HG02981 (cell line): ENCODE measurements at regions not wholly inside any gene's neighbourhood (a gene's known extent, or its start where the extent isn't known, plus 50 kb on each side); places are given as distances from the start of the nearest gene placed in this dataset.
"Not testable (repeated sequence)": the region's sequence is repeated elsewhere in the genome, so short reads cannot be mapped to it uniquely, and the experiment has no call there.

ENCODE experiments used
- ATAC-seq: cut with Tn5 transposase; IDR thresholded peaks from one replicate; pipeline ENCODE4 v1.9.1; 2021; ENCODE audit warnings: mild to moderate bottlenecking, moderate library complexity; ENCODE audit not compliant: unreplicated experiment

DNA sequence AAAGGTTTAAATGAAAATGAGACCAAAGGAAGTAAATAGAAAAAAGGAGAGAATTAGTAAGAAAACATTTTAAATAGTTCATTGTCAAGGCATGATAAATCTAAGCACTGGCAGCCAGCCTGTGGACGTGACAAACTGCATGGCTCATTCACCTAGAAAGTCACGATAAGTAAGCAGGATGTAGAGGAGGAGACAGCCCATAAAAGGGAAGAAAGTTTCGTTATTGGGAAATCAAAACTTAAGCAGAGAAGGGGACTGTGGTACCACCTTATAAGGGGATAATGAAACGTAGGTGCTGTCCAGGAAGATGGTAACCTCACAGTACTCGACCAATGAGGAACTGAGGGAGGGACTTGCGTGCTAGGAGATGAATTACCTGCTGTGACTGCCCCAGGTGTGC, 494.5 kb upstream of the GRAMD2B start:
- no peak for ATAC-seq

DNA sequence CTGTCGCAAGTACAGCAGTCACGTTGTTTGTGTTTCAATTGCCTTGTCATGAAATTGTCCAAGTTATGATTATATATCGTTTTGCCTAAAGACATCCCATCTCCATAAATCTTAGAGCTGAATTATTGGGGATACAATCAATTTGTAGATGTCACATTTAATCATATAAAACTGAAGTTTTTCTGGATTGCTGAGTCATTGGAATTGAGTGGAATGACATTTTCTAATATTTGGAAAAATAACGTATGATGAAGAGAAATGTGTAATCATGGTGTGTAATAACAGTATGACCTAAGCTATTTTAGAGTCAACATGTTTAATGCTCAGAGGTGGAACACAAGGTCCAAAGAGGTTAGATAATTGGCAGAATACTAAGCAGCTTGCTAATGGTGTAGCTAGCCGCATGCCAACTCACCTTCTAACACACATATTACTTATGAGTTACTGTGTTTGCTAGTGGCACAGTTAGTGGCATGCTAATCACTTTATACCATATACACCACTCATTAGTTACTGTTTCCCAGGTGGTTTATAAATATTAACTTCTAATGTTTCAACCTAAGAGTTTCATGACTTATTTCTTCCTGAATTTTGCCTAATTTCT, 473.1 kb upstream of the GRAMD2B start:
- no peak for ATAC-seq

DNA sequence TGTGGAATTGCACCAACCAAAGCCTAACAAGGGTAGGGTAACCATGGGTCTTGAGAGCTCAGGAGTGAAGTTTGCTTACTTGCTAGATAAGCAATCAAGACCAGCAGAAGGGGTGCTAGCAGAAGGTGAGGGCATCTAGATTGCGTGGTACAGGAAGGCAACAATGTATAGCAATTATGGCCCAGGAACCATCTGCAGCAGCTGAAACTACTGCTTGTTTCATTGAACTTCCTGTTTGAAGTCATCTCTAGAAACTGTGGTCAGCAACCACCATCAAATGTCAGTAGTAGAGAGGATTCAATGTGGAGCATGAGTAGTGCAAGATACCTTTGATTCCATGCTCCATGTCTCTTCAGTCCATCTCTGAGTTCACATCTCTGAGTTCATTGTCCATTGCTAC, 462.1 kb upstream of the GRAMD2B start:
- peak; percentile 99 for ATAC-seq

DNA sequence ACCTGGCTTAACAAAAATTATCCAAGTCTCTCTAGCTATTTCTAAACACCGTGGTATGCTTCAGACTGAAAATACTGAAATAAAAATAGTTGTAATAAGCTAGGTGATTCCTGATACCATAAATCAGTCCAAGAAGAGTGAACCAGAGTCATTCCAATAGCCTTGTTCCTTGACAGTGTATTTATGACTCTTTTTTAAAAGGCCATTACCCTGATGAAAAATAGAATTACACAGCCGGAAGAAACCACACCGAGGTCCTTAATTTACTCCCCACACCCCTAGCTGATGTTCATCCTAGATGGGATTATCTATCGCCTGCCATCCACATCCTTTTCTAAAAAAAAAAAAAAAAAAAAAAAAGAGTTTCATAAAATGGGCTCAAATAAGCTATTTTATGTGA, 457.6 kb upstream of the GRAMD2B start:
- no peak for ATAC-seq

DNA sequence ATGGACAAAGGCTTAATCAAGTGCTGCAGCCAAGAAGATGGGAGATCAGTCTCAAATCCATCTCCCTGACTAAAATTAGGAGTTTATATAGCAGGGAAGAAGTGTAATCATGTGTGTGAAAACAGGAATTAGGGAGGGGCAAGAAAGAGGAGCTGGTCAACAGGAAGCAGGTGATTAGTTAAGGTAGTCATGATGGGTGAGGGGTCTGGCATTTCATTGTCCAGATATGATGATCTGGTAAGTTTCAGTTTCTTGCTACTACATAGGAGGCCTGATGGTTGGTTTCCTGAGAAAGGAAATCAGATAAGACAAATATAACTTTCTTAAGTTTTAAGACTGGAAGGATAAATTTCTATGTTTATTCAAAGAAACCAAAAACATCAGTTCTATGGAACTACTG, 455.6 kb upstream of the GRAMD2B start:
- ATAC-seq, result no peak

DNA sequence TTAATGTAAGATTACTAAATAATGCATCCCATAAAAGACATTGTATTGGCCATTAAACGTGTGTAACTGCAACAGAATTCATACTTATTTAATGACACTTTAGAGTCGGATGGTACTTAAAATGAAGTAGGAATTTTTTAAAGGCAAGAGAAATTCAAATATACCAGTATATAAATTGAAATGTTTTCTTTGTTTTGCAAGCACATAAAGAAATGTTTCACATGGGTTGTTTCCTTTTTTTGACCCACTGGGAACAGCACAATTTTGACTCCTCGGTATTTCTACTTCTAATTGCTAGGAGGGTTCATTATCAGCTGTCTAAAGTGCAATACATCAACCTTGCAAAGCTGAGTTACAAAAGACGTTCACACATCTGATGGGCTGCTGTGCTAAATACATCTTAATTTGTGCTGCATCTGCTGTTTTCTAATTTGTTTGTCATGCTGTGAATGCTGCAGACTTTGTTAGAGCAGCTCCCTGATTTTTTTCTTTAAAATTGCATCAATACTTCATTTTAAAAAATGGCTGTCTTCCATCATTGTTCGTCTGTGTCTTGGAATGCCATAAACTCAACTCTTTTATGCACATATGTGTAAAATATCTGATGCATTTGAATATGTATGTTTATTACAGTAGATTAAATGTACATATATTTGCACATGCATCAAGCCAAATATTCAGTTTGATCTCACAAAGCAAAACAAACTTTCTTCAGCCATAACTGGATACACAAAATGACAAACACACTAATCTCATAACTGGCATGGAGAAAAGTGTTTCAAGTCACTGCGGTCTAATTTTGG, 454.0 kb upstream of the GRAMD2B start:
- no peak for ATAC-seq

DNA sequence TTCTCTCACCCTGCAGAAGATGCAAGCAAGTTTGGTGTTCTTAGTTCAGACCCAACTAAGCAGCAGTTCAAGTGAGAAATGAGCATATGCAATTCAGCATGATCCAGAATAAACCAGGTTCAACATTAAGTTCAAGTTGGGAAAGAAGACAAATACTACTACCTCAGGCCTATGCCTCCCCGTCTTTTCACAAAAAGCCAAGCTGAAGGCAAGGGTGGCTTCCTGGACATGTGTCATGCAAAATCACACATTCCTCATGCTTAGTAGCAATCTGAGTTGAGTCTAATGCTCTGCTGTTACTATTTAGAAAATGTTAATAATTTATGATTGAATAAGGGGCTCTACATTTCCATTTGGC, 453.4 kb upstream of the GRAMD2B start:
- ATAC-seq, result no peak

DNA sequence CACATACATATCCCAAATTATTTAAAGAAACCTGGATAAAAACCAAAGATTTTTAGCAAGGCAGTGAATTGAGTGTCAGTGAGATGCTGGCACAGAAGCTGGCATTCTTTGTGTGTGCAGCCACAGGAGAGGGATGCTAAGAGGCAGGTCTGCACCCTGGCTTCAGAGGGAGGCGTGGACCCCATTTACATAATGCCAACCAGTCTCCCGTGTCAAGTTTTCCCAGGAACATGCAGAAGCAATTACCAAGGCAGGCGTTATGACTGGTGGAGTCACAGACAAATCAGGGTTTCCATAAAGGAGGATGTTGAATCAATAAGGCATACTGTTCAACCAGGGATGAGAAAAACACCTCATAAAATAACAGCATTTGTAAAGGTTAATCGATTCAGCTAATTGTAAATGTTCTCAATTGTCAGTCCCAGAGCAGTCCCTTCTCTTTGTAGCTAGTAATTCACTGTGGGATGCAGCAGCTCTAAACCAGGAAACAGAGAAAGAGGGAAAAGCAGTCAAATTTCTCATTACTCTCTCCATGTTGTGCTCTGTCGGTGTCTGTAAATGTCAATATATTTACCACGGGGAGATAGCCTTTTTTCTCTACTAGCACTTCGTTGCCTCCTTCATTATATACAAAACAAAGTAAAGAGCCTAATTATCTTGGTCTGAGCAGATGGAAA, 452.4 kb upstream of the GRAMD2B start:
- ATAC-seq, result no peak

DNA sequence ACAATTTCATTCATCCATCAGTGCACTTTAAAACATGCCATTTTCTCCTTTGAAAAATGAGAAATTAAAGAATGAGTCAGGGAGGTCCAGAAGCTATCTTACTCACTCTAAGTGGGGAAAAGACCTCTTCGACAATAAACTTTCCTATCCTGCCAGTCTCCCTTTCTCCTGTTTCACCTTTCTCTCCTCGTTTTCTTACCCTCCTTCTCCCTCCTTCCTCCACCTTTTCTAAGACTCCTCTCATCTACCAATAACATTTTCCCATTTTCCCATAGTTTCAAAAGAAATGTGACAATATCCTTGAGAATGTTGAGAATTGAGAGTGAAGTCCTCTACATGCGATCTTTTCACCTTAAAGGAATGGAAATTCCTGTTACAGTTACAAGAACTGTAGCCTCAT, 450.5 kb upstream of the GRAMD2B start:
- ATAC-seq, result no peak

DNA sequence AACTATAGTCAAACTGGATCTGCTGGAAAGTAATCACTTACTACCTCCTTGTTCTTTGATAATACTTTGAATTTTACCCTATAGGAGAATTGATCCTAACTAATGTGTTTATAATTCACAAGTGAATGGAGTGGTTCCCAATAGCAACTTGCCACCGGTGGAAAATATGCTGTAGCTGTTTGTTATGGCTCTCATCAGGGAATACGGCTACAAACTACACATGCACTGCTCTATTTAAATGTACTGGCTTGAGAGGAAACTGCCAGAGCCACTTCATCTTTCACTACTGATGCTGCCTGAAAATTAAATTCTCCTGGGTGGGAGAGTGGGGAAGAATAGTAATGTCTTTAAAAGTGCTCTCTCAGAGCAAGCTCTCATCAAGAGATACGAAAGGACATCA, 448.5 kb upstream of the GRAMD2B start:
- ATAC-seq, result no peak

DNA sequence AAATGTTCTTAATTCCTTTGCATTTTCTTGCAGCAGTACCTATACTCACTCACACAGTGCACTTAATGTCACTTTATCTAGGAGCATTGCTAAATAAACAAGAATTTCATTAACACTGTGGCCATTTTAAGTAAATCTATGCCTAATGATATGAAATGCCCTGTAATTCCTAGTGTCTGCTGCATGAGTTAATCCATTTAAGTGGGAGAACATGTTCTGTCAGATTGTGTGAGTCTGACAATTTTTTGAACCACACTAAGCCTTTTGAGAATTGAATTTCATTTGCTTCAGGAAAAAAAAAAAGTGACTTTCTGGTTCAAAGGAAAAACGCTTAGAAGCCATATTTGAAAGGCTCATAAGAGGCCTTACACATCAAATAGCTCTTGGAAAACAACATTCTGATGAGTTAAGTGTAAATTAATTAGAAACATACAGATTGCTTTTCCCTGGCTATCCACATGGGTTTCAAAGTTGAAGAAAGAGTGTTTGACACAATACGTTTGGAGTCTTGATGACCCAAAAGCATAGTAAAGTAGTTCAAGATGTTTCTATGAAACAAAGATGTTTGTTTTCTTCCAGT, 446.7 kb upstream of the GRAMD2B start:
- ATAC-seq, result no peak

DNA sequence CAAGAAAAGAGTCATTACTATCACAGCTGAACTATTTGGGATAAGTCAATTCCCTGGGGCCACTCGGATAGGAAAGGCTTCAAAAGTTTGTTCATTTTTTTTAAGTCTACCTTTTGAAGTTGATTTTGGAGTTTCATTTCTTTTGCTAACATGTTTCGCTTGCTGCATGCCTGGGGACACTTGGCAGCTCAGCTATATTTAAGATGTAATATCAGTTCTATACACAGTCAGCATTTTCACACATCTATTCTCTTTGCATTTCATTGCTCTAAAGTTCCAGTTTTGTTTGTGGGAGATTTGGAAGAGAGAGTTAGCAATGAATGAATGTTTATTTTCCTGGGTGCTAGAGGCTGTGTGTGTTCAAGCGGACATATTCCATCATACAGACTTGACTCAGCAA, 445.2 kb upstream of the GRAMD2B start:
- ATAC-seq, result no peak

DNA sequence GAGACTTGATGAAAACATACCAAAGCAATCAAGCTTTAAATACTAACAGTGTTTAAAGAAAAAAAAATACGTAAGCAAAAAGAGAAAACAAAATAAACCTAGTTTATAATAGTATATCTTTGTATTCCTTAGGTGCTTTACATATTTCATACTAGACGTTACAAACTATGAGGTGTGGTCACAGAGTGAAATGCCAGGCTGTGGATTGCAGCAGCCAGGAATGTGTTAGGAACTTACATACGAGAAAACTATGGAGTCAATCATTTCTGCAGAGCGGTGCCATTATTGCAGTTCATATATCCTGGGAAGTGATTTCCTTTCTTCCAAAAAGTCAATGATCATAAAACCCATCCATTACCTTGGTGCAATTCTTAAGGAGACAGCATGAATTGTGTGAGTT, 443.6 kb upstream of the GRAMD2B start:
- ATAC-seq, result no peak

DNA sequence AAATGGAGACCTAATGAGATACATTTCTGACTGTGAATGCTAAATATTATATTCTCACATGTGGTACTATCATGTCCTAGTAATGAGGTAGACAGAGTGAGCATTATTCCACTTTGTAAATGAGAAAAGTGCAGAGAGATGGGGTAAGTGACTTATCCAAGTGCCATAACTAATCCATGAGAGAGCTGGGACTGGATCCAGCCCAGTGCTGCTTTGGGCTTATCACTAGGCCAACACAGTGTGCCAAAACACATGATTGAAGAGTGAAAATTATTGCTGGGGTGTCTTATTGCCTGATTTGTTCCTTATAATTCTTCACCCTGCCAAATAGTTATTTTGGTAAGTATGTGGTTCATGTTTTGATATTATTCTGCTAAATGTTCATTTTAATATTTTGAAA, 442.2 kb upstream of the GRAMD2B start:
- ATAC-seq, result no peak

DNA sequence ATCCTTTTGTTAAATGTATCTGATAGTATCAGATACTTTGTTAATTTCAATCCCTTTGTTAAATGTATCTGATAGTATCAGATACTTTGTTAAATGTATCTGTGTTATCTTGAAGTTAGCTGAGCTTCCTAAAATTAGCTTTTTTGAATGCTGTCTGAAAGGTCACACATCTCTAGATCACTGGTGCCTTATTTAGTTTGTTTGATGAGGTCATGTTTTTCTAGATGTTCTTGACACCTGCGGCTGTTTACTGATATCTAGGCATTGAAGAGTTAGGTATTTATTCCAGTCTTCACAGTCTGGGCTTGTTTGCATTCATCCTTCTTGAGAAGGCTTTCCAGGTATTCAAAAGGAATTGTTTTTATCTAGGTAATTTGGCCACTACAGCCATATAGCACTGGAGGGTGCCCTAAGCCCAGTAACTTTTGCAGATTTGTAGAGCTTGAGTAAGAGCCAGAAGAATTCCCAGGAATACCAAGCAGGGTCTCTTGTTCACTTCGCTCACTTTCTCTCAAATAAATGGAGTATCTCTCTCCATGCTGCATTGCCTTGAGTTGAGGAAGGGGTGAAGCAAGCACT, 435.4 kb upstream of the GRAMD2B start:
- ATAC-seq, result no peak

DNA sequence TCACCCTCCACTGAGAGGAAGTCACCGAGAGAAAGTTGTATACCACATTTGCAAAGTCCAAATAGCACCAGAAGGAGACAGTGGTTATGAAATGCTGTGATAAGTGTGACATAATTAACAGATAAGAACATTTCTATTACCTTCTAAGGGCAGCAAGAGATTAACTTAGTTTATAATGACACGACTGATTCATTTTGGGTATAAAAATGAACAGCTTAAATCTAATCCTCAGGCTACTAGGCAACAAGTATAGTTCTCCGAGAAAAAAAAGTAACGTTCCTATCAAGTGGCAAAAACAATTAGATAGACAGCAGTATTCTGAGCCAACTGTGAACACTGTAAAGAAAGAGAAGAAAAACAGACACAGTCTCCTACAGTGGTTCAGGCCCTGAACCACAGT, 431.2 kb upstream of the GRAMD2B start:
- ATAC-seq, result no peak

DNA sequence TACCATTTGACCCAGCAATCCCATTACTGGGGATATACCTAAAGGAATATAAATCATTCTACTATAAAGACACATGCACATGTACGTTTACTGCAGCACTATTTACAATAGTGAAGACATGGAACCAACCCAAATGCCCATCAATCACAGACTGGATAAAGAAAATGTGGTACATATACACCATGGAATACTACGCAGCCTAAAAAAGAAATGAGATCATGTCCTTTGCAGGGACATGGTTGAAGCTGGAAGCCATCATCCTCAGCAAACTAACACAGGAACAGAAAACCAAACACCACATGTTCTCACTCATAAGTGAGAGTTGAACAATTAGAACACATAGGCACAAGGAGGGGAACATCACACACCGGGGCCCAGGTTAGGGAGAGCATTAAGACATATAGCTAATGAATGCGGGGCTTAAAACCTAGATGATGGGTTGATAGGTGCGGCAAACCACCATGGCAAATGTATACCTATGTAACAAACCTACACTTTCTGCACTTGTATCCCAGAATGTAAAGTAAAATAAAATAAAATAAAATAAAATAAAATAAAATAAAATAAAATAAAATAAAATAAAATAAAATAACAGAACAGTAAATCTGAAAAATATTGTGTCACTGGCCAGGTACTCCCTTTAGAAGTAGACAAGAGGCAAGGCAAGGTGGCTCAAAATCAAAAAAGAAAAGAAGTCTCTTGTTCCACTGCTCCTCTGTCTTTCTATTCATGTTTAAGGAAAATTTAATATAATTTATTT, 423.8 kb upstream of the GRAMD2B start:
- not testable (repeated sequence) for ATAC-seq

DNA sequence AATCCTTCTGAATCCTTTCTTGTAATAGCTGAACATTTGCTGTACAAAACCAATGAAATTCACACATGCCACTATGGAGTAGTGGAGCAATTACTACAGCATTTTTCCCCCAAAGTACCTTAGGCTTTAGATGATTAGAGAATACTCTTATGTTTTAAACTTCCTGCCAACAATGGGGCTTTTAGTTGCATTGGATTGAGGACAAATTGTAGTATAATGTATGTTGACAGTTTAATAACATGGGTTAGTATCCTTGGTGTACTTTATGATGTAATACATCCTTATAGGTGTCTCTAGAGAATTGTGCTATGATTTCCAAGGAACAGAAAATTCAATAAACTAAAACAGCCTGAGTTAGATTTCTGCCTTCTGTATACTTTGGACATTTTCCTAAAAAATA, 422.7 kb upstream of the GRAMD2B start:
- ATAC-seq, result no peak

DNA sequence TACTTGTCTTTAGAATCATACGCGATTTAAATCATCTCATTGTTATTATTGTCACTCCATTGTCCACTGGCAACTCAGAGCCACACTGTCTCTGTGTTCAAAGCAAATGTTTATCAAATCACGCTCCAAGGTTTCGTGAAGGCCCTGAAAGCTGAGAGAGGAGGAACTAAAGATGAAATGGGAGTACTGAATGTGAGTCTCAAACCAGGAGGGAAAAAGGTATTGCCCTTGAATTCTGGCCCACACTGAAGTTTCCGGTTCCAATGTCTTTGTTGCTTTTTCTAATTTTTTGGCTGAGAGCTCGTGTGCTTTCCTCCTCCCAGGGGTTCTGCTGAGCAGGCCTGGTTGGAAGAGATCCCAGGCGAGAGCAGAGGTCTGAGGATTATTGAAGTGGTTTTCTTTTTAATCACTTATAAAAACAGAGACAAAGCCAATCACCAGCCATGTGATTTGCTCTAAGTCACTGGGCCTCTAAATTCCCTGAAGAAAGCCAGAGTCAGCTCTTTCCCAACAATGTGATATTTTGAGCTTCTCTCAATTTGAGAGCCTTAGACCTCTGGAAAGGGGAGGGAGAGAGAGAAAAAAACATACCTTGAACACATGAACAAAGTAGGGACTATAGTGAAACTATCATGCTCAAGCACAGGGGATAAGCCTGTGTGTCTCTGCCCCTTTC, 420.8 kb upstream of the GRAMD2B start:
- no peak for ATAC-seq

DNA sequence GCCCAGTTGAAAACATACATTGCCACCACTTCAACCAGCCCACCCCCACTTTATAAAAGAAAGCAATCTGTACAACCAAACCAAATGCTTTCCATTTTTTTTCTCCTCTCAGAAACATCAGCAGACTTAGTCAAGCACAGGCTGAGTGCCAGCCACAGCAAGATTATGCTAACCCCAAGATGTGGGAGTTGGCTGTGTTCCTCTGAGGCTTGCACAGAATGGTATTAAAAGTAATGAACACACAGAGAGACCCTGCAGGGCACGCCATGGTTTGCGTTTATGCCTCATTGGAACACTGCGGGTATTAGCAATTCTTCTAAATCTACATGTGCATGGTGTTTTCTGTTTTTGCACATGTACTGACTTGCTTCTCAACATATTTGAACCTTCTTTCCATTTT, 419.9 kb upstream of the GRAMD2B start:
- no peak for ATAC-seq
